Liver (tissue), 7 donors: ENCODE measurements at regions not wholly inside any gene's neighbourhood (a gene's known extent, or its start where the extent isn't known, plus 50 kb on each side); places are given as distances from the start of the nearest gene placed in this dataset.

Experiments used
- DNase-seq: peaks from one replicate; pipeline ENCODE4 v3.0.0-alpha.2; 2017; ENCODE audit warnings: low spot score
- H3K27ac ChIP-seq, 2 donors: one replicate each; pipeline ENCODE4 v1.7.0; 2013; ENCODE audit warnings: inconsistent platforms in 2 of 2, low read length in 2 of 2, control low read depth in 1 of 2, low read depth in 1 of 2, mild to moderate bottlenecking in 1 of 2
- H3K27me3 ChIP-seq, 4 donors: one replicate each; pipeline versions ENCODE4 v1.6.1 to v1.7.0; 2013; ENCODE audit warnings: low read length in 3 of 4, inconsistent platforms in 1 of 4, mild to moderate bottlenecking in 1 of 4, moderate library complexity in 1 of 4; ENCODE audit not compliant: control insufficient read depth in 4 of 4, insufficient read depth in 4 of 4
- H3K36me3 ChIP-seq, 4 donors: one replicate each; pipeline versions ENCODE4 v1.6.1 to v1.7.0; 2013; ENCODE audit warnings: low read length in 3 of 4, mild to moderate bottlenecking in 3 of 4, low read depth in 1 of 4, moderate library complexity in 1 of 4; ENCODE audit not compliant: control insufficient read depth in 4 of 4, insufficient read depth in 3 of 4
- H3K4me1 ChIP-seq, 4 donors: one replicate each; pipeline versions ENCODE4 v1.6.1 to v1.7.0; 2013; ENCODE audit warnings: low read length in 3 of 4, mild to moderate bottlenecking in 3 of 4, moderate library complexity in 1 of 4; ENCODE audit not compliant: control insufficient read depth in 4 of 4, insufficient read depth in 4 of 4
- H3K4me3 ChIP-seq, 3 donors: one replicate each; pipeline versions ENCODE4 v1.6.1 to v1.7.0; 2013; ENCODE audit warnings: low read length in 3 of 3, control low read depth in 1 of 3, low read depth in 1 of 3, mild to moderate bottlenecking in 1 of 3
- H3K9ac ChIP-seq, 2 donors: one replicate each; pipeline ENCODE4 v1.7.0; 2013; ENCODE audit warnings: low read length in 2 of 2, mild to moderate bottlenecking in 2 of 2, moderate library complexity in 2 of 2, control low read depth in 1 of 2, low read depth in 1 of 2
- H3K9me3 ChIP-seq, 4 donors: one replicate each; pipeline versions ENCODE4 v1.6.1 to v1.7.0; 2013; ENCODE audit warnings: low read length in 3 of 4; ENCODE audit not compliant: control insufficient read depth in 4 of 4
- EGR1 ChIP-seq, 2 donors: IDR thresholded peaks; 2 replicates each; pipeline ENCODE4 v1.6.1; 2016 to 2018; ENCODE audit warnings: antibody characterized with exemption in 2 of 2, low read depth in 2 of 2
- FOXA1 ChIP-seq: IDR thresholded peaks from 2 replicates; pipeline ENCODE4 v1.6.1; 2016; ENCODE audit warnings: antibody characterized with exemption
- FOXA2 ChIP-seq: IDR thresholded peaks from 2 replicates; pipeline ENCODE4 v1.6.1; 2016; ENCODE audit warnings: antibody characterized with exemption
- GABPA ChIP-seq, 2 donors: IDR thresholded peaks in 1 of 2; conservative IDR thresholded peaks in 1 of 2; 2 replicates each; pipeline ENCODE4 v1.6.1; 2016; ENCODE audit warnings: antibody characterized with exemption in 2 of 2, mild to moderate bottlenecking in 1 of 2, moderate library complexity in 1 of 2
- HNF4A ChIP-seq, 2 donors: conservative IDR thresholded peaks; 2 replicates each; pipeline ENCODE4 v1.6.1; 2016; ENCODE audit warnings: antibody characterized with exemption in 2 of 2, mild to moderate bottlenecking in 2 of 2
- HNF4G ChIP-seq: IDR thresholded peaks from 2 replicates; pipeline ENCODE4 v1.6.1; 2016; ENCODE audit warnings: antibody characterized with exemption
- NR2F2 ChIP-seq: IDR thresholded peaks from 2 replicates; pipeline ENCODE4 v1.6.1; 2016; ENCODE audit warnings: antibody characterized with exemption
- RAD21 ChIP-seq, 2 donors: IDR thresholded peaks; 2 replicates each; pipeline ENCODE4 v1.6.1; 2016; ENCODE audit warnings: antibody characterized with exemption in 2 of 2, mild to moderate bottlenecking in 2 of 2
- RXRA ChIP-seq, 2 donors: IDR thresholded peaks; 2 replicates each; pipeline ENCODE4 v1.6.1; 2017 to 2018; ENCODE audit warnings: antibody characterized with exemption in 2 of 2, mild to moderate bottlenecking in 1 of 2
- SP1 ChIP-seq: IDR thresholded peaks from 2 replicates; pipeline ENCODE4 v1.6.1; 2018; ENCODE audit warnings: antibody characterized with exemption, mild to moderate bottlenecking
- TAF1 ChIP-seq: conservative IDR thresholded peaks from 2 replicates; pipeline ENCODE4 v1.6.1; 2016; ENCODE audit warnings: antibody characterized with exemption, mild to moderate bottlenecking
- YY1 ChIP-seq: IDR thresholded peaks from 2 replicates; pipeline ENCODE4 v1.6.1; 2016; ENCODE audit warnings: antibody characterized with exemption, mild to moderate bottlenecking
- WGBS: extraction: QIAGEN DNeasy Blood & Tissue Kit; methylation state at CpG from one replicate; pipeline ENCODE4 v1.1.7; 2013; 5-methylcytosine and 5-hydroxymethylcytosine counted together
- TF ChIP-seq, protein P1 (sequence below): IDR thresholded peaks from 2 replicates; pipeline ENCODE4 v1.6.1; 2016; ENCODE audit warnings: antibody characterized with exemption, mild to moderate bottlenecking
- TF ChIP-seq, protein P2 (sequence below): IDR thresholded peaks from 2 replicates; pipeline ENCODE4 v1.6.1; 2016; ENCODE audit warnings: antibody characterized with exemption
- TF ChIP-seq, protein P3 (sequence below): IDR thresholded peaks from 2 replicates; pipeline ENCODE4 v1.6.1; 2016; ENCODE audit warnings: antibody characterized with exemption
- TF ChIP-seq, protein P4 (sequence below): IDR thresholded peaks from 2 replicates; pipeline ENCODE4 v1.6.1; 2016; ENCODE audit warnings: antibody characterized with exemption
- donor health status: healthy.
- donor health status: healthy.
- donor health status: healthy.
- donor health status: healthy.

DNA sequence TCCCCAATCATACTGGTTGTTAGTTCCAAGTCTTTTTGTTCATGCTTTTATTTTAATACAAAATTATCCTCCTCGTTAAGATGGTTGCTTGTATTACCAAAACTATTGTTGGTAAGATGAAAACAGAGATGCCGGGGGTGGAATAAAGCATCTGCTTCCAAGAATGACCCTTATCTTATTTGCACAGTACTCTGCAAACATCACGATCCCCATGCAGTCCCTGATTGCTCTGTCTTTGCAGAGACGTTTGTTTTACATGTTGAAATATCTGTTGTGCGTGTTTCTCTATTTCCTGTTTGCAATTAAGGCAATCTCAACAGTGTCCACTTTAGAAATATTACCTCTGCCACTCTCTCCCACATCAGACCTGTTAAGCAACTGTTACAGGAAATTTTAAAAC is 141.3 kb upstream of the NCAM2 start:
- Histone ChIP-seq H3K36me3 (no peaks in the 10 kb centered on the region), H3K9ac (no peak overlapping the region), H3K9me3 (peaks cover 0 to under 1% (median 0%) of the 10 kb centered on the region in 4 donors), H3K27me3 (no peaks in the 10 kb centered on the region), H3K4me1 (no peaks in the 10 kb centered on the region), H3K4me3 (no peak overlapping the region), H3K27ac (no peak overlapping the region)
- TF ChIP-seq, protein P1, sequence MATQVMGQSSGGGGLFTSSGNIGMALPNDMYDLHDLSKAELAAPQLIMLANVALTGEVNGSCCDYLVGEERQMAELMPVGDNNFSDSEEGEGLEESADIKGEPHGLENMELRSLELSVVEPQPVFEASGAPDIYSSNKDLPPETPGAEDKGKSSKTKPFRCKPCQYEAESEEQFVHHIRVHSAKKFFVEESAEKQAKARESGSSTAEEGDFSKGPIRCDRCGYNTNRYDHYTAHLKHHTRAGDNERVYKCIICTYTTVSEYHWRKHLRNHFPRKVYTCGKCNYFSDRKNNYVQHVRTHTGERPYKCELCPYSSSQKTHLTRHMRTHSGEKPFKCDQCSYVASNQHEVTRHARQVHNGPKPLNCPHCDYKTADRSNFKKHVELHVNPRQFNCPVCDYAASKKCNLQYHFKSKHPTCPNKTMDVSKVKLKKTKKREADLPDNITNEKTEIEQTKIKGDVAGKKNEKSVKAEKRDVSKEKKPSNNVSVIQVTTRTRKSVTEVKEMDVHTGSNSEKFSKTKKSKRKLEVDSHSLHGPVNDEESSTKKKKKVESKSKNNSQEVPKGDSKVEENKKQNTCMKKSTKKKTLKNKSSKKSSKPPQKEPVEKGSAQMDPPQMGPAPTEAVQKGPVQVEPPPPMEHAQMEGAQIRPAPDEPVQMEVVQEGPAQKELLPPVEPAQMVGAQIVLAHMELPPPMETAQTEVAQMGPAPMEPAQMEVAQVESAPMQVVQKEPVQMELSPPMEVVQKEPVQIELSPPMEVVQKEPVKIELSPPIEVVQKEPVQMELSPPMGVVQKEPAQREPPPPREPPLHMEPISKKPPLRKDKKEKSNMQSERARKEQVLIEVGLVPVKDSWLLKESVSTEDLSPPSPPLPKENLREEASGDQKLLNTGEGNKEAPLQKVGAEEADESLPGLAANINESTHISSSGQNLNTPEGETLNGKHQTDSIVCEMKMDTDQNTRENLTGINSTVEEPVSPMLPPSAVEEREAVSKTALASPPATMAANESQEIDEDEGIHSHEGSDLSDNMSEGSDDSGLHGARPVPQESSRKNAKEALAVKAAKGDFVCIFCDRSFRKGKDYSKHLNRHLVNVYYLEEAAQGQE, result no peak
- TF ChIP-seq FOXA2 (peak; percentile 48), HNF4A (conservative IDR thresholded peaks at IDR 0.05) (peak; percentile 10 to 17), EGR1 (IDR thresholded peaks at IDR 0.05; ENCODE audit: low read depth in 2 of 2) (peak in 1 of 2 donors; percentile 18)
- WGBS, result 10% methylated on average over 5 of the region's 5 CpGs
- DNase-seq, result no peak

DNA sequence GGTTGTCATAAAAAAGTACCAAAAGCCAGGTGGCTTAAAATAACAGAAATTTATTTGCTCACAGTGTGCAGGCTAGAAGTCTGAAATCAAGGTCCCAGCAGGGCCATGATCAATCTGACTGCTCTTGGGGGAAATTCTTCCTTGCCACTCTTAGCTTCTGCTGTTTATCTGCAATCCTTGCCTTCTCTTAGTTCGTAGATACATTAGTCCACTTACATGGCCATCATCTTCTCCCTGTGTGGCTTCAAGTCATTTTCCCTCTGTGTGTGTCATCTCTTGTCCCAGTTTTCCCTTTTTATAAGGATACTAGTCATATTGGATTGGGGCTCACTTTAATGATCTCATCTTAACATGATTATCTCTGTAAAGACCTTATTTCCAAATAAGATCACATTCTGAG is 124.0 kb upstream of the NCAM2 start:
- Histone ChIP-seq H3K27me3 (no peaks in the 10 kb centered on the region), H3K9ac (no peak overlapping the region), H3K4me3 (no peak overlapping the region), H3K36me3 (no peaks in the 10 kb centered on the region), H3K27ac (no peak overlapping the region), H3K9me3 (no peaks in the 10 kb centered on the region), H3K4me1 (no peaks in the 10 kb centered on the region)
- no peak for DNase-seq
- 55% methylated on average over 1 of the region's 1 CpG for WGBS
- TF ChIP-seq, protein P2, sequence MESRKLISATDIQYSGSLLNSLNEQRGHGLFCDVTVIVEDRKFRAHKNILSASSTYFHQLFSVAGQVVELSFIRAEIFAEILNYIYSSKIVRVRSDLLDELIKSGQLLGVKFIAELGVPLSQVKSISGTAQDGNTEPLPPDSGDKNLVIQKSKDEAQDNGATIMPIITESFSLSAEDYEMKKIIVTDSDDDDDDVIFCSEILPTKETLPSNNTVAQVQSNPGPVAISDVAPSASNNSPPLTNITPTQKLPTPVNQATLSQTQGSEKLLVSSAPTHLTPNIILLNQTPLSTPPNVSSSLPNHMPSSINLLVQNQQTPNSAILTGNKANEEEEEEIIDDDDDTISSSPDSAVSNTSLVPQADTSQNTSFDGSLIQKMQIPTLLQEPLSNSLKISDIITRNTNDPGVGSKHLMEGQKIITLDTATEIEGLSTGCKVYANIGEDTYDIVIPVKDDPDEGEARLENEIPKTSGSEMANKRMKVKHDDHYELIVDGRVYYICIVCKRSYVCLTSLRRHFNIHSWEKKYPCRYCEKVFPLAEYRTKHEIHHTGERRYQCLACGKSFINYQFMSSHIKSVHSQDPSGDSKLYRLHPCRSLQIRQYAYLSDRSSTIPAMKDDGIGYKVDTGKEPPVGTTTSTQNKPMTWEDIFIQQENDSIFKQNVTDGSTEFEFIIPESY, result no peak
- no peak for TF ChIP-seq NR2F2
- no peak for TF ChIP-seq HNF4A (conservative IDR thresholded peaks at IDR 0.05)
- no peak for TF ChIP-seq HNF4G
- TF ChIP-seq FOXA1, result no peak
- TF ChIP-seq RAD21 (IDR thresholded peaks at IDR 0.05), result no peak
- TF ChIP-seq EGR1 (IDR thresholded peaks at IDR 0.05; ENCODE audit: low read depth in 2 of 2), result no peak
- TF ChIP-seq GABPA (IDR thresholded peaks at IDR 0.05 in 1 of 2, conservative IDR thresholded peaks at IDR 0.05 in 1 of 2), result no peak
- TF ChIP-seq YY1, result no peak
- TF ChIP-seq, protein P3, sequence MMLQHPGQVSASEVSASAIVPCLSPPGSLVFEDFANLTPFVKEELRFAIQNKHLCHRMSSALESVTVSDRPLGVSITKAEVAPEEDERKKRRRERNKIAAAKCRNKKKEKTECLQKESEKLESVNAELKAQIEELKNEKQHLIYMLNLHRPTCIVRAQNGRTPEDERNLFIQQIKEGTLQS, result no peak
- TF ChIP-seq RXRA (IDR thresholded peaks at IDR 0.05), result no peak
- TF ChIP-seq, protein P4, sequence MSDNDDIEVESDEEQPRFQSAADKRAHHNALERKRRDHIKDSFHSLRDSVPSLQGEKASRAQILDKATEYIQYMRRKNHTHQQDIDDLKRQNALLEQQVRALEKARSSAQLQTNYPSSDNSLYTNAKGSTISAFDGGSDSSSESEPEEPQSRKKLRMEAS, result no peak
- TF ChIP-seq TAF1, result no peak
- TF ChIP-seq, protein P1, result no peak
- no peak for TF ChIP-seq SP1
